Body of pancreas (tissue), 4 donors: ENCODE measurements at regions not wholly inside any gene's neighbourhood (a gene's known extent, or its start where the extent isn't known, plus 50 kb on each side); places are given as distances from the start of the nearest gene placed in this dataset.

ENCODE experiments used
- ATAC-seq: fragments of 150-250 bp; one replicate; pipeline ENCODE4 v1.9.1; 2016
- DNase-seq, 4 donors: peaks; one replicate each; pipeline ENCODE4 v3.0.0-alpha.2; 2019
- H3K27ac ChIP-seq, 4 donors: fragments of 200-600 bp; sonication (generic); 1 replicate in 3 of 4; 2 replicates in 1 of 4; pipeline versions ENCODE4 v1.5.1 to v1.6.1; 2016 to 2019; ENCODE audit warnings: mild to moderate bottlenecking in 1 of 4, mixed read lengths in 1 of 4, moderate library complexity in 1 of 4
- H3K27me3 ChIP-seq, 2 donors: fragments of 200-600 bp; sonication (generic); one replicate each; pipeline ENCODE4 v1.6.0; 2016; ENCODE audit warnings: mild to moderate bottlenecking in 1 of 2
- H3K36me3 ChIP-seq, 2 donors: fragments of 200-600 bp; sonication (generic); replicated peaks in 1 of 2; 2 replicates each; pipeline ENCODE4 v1.5.1; 2016; ENCODE audit warnings: low read depth in 2 of 2; ENCODE audit not compliant: insufficient read depth in 1 of 2
- H3K4me1 ChIP-seq: fragments of 200-600 bp; sonication (generic); one replicate; pipeline ENCODE4 v1.6.0; 2016
- H3K4me3 ChIP-seq, 2 donors: fragments of 200-600 bp; sonication (generic); 1 replicate in 1 of 2; 2 replicates in 1 of 2; pipeline ENCODE4 v1.5.1; 2016 to 2019
- H3K9me3 ChIP-seq, 3 donors: fragments of 200-600 bp; sonication (generic); 1 replicate in 2 of 3; 2 replicates in 1 of 3; pipeline ENCODE4 v1.5.1; 2016
- CTCF ChIP-seq, 7 experiments: fragments of 450-650 bp in 4 of 7; fragments of 200-600 bp in 3 of 7; sonication (generic) in 3 of 7; IDR thresholded peaks; one replicate each; pipeline ENCODE4 v1.5.1; 2016 to 2019; ENCODE audit warnings: antibody characterized with exemption in 7 of 7
- POLR2A ChIP-seq, 3 donors: fragments of 450-650 bp; IDR thresholded peaks; one replicate each; pipeline ENCODE4 v1.6.1; 2016; ENCODE audit warnings: antibody characterized with exemption in 3 of 3, mild to moderate bottlenecking in 2 of 3
- WGBS, 2 donors: methylation state at CpG; one replicate each; pipeline ENCODE4 v1.1.5; 2017; 5-methylcytosine and 5-hydroxymethylcytosine counted together
- intact Hi-C: fragments of 100-400 bp; cut with DNase I; formaldehyde crosslinking; loops from one replicate; pipeline ENCODE4 v1.15.1; 2023

- H3K36me3 ChIP-seq: no peaks in the 10 kb centered on the region
- intact Hi-C loops: no loop called here
- no peak for ATAC-seq
- no peak overlapping the region for H3K27ac ChIP-seq
- TF ChIP-seq POLR2A (IDR thresholded peaks at IDR 0.05) (no peak), CTCF (IDR thresholded peaks at IDR 0.05) (no peak)
- H3K9me3 ChIP-seq: no peaks in the 10 kb centered on the region
- no peak for DNase-seq
- H3K4me1 ChIP-seq: no peaks in the 10 kb centered on the region
- no peak overlapping the region for H3K4me3 ChIP-seq
- H3K27me3 ChIP-seq: no peaks in the 10 kb centered on the region
- 43 to 49% methylated on average over 2 of the region's 2 CpGs for WGBS, 2 donors
These were observed 327.5 kb upstream of the ZNF521 start for GRCh38 chr18:25679491-25679890.

- H3K9me3 ChIP-seq: no peaks in the 10 kb centered on the region
- no peaks in the 10 kb centered on the region for H3K36me3 ChIP-seq
- DNase-seq (no peak), ATAC-seq (no peak)
- intact Hi-C loops: no loop called here
- no peak overlapping the region for H3K27ac ChIP-seq
- no peak overlapping the region for H3K4me3 ChIP-seq
- 54 to 55% methylated on average over 4 of the region's 4 CpGs for WGBS, 2 donors
- H3K4me1 ChIP-seq: no peaks in the 10 kb centered on the region
- H3K27me3 ChIP-seq: no peaks in the 10 kb centered on the region
- TF ChIP-seq CTCF (IDR thresholded peaks at IDR 0.05): no peak
- no peak for TF ChIP-seq POLR2A (IDR thresholded peaks at IDR 0.05)
These were observed 326.3 kb upstream of the ZNF521 start for GRCh38 chr18:25678221-25678620.

- no peak for TF ChIP-seq POLR2A (IDR thresholded peaks at IDR 0.05)
- no peak for TF ChIP-seq CTCF (IDR thresholded peaks at IDR 0.05)
- H3K27ac ChIP-seq: no peak overlapping the region
- ATAC-seq (no peak), DNase-seq (no peak)
- WGBS, 2 donors: 49 to 57% methylated on average over 8 of the region's 8 CpGs
- H3K9me3 ChIP-seq: no peaks in the 10 kb centered on the region
- H3K36me3 ChIP-seq: no peaks in the 10 kb centered on the region
- H3K27me3 ChIP-seq: no peaks in the 10 kb centered on the region
- H3K4me1 ChIP-seq: no peaks in the 10 kb centered on the region
- intact Hi-C loops: no loop called here
- H3K4me3 ChIP-seq: no peak overlapping the region
These were observed 323.3 kb upstream of the ZNF521 start for GRCh38 chr18:25675123-25675850.

- intact Hi-C loops: no loop called here
- no peak for DNase-seq
- Histone ChIP-seq H3K27ac (no peak overlapping the region), H3K36me3 (no peaks in the 10 kb centered on the region), H3K9me3 (no peaks in the 10 kb centered on the region), H3K4me1 (no peaks in the 10 kb centered on the region), H3K27me3 (no peaks in the 10 kb centered on the region), H3K4me3 (no peak overlapping the region)
- TF ChIP-seq CTCF (IDR thresholded peaks at IDR 0.05): no peak
- ATAC-seq: no peak
- WGBS, 2 donors: 87 to 89% methylated on average over 1 of the region's 1 CpG
These were observed 322.2 kb upstream of the ZNF521 start for GRCh38 chr18:25674183-25674582.

GRCh38 chr18:25672490-25672889 lies 320.5 kb upstream of the ZNF521 start:
- intact Hi-C loops: no loop called here
- no peak for DNase-seq
- Histone ChIP-seq H3K4me1 (no peaks in the 10 kb centered on the region), H3K4me3 (no peak overlapping the region), H3K36me3 (no peaks in the 10 kb centered on the region), H3K27ac (no peak overlapping the region), H3K27me3 (no peaks in the 10 kb centered on the region), H3K9me3 (no peaks in the 10 kb centered on the region)
- ATAC-seq: no peak
- TF ChIP-seq POLR2A (IDR thresholded peaks at IDR 0.05) (no peak), CTCF (IDR thresholded peaks at IDR 0.05) (no peak)
- WGBS, 2 donors: 61 to 69% methylated on average over 4 of the region's 4 CpGs
